ENCODE measurements at regions not wholly inside any gene's neighbourhood (a gene's known extent, or its start where the extent isn't known, plus 50 kb on each side); places are given as distances from the start of the nearest gene placed in this dataset.

DNA sequence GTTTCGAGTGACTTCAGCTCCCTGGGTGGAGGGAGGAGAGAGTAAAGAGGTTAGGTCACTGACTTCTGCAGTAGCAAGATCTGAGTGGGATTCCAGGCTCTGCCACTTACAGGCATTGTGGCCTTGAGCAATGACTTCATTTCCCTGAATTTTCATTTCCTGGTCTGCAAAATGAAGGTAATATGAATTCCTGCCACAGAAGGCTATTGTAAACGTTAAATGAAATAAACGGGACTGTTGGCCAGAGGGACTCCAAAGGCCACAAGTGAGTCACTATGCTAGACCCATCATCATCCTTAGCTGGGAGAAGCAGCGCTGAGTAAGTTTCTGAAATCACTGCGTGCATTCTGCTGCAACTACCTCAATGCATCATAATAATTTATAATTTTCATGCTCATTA is 807.8 kb downstream of the AACS start:
- no peak for DNase-seq (ENCODE audit: low read depth in 2 of 2)

GRCh38 chr12:125878483-125878882 is 813.2 kb downstream of the AACS start:
- no peak for DNase-seq (ENCODE audit: low read depth in 2 of 2)

GRCh38 chr12:125882141-125882540 is 816.9 kb downstream of the AACS start:
- DNase-seq (ENCODE audit: low read depth in 2 of 2), result no peak

GRCh38 chr12:125888921-125889320 is 823.7 kb downstream of the AACS start:
- DNase-seq (ENCODE audit: low read depth in 2 of 2), result no peak

DNA sequence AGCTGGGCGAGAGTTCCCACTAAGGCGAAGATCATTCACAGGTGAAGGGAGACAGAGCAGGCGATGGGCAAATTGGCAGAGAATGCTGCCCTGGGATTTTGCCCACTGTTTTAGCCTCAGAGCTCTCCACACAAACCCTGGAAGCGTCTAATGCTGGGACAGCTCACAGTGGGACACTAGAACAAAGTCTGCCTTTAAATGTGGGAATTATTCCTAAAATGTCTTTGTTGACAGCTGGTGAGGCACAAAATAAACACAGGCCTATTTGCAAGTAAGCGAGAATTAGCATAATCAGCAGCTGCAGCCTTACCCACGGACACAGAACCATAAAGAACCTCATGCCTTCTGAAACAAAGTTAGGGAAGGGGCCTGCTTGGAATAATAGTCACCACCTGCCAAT is 824.5 kb downstream of the AACS start:
- no peak for DNase-seq (ENCODE audit: low read depth in 2 of 2)

GRCh38 chr12:125890366-125890905 is 825.2 kb downstream of the AACS start:
- no peak for DNase-seq (ENCODE audit: low read depth in 2 of 2)

- no peak for DNase-seq (ENCODE audit: low read depth in 2 of 2)
Observed at GRCh38 chr12:125890971-125891370, 825.7 kb downstream of the AACS start.

GRCh38 chr12:125892276-125892675 is 827.0 kb downstream of the AACS start:
- no peak for DNase-seq (ENCODE audit: low read depth in 2 of 2)

- DNase-seq (ENCODE audit: low read depth in 2 of 2), result no peak
Observed at GRCh38 chr12:125902991-125903390, 837.8 kb downstream of the AACS start.

DNA sequence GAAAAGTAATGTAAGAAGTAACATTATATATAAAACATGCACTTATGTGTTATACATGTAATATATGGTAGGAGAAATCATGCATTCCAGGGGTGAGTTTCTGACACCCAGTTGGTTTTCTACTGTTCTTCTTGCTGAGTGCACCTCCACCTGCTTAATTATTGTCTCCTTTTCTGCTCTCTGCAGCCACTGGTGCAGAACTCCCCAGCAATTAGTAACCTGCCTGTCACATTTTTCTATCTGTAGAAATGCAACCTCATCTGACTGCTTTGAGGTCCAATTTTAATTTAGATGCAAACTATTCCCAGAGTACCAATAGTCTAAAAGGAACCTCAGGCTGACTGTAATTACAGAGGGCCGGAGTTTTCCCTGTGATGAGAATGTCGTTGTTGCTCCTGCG is 842.1 kb downstream of the AACS start:
- DNase-seq (ENCODE audit: low read depth in 2 of 2), result no peak

- DNase-seq (ENCODE audit: low read depth in 2 of 2), result no peak
Observed at GRCh38 chr12:125919856-125920470, 854.7 kb downstream of the AACS start.

GRCh38 chr12:125922330-125922729 is 857.1 kb downstream of the AACS start:
- no peak for DNase-seq (ENCODE audit: low read depth in 2 of 2)

DNA sequence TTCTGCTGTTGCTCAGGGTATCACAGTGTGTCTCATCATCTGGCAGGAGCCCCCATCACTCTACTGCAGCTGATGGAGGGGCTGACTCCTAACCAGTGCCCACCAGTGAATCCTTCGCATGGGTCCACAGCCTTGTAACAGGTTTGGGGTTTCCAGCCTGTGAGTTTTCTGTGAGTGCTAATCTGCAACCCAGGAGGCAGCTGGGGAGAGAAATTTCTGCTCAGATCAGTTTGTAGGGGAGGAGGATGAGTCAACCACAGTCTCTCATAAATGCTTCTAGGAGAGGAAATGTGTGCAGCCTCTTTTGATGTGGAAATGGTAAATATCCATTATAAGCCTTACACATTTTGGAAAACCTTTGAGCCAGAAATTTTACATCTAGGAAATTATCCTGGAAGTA is 871.3 kb downstream of the AACS start:
- no peak for DNase-seq (ENCODE audit: low read depth in 2 of 2)

DNA sequence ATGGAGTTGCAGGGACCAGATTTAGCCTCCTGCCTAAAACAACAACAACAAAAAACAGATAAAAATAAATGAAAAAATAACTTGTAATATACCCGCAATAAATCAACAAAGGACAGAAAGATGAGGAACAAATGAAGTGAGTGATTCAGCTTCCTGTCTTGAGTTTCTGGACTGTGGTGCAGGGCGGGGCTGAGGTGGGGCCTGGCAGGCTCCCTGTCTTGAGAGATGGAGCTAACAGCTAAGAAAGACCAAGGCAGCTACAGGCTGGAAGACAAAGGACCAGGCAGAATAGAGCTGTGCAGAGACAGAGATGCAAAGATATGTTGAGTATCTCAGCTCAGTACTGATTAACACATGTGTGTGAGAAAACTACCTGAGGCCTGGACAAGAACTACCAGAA is 879.2 kb downstream of the AACS start:
- DNase-seq (ENCODE audit: low read depth in 2 of 2), result no peak

DNA sequence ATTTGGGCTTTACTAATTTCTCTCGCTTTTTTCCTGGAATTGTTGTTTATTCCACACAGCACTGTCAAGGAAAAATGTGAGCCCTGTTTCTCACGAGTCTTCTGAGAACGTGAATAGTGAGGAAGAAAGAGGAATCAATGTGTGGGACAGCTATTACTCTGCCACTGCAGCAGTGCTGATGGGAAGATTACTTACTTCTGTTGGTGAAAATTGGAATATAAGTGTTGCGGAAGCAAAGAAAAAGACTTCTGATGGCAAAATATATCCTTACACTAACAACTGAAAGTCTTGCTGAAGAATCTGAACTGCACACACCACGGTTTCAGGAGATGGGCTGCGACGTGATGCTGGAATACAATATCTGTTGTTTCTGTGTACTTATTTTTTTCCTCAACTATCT is 884.2 kb downstream of the AACS start:
- no peak for DNase-seq (ENCODE audit: low read depth in 2 of 2)

DNA sequence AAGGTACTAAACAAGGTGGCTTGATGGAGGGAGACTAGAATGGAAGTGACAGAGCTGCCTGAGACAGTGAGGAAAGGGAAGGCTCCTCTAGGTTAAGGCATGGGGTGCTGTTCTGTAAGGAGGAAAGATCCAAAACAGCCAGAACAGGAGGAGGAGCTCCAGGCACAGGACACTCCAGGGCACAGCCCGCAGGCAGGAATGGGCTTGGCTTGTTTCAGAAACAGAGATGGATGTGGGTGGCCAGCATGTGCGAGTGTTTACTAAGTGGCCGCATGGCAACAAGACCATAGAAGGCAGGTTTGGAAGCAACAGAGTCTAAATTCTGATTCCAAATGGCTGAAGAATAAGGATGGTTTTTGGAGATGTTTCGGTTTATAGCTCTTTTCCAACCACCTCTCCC is 889.1 kb downstream of the AACS start:
- no peak for DNase-seq (ENCODE audit: low read depth in 2 of 2)

- no peak for DNase-seq (ENCODE audit: low read depth in 2 of 2)
Observed at GRCh38 chr12:125956186-125956585, 891.0 kb downstream of the AACS start.

DNA sequence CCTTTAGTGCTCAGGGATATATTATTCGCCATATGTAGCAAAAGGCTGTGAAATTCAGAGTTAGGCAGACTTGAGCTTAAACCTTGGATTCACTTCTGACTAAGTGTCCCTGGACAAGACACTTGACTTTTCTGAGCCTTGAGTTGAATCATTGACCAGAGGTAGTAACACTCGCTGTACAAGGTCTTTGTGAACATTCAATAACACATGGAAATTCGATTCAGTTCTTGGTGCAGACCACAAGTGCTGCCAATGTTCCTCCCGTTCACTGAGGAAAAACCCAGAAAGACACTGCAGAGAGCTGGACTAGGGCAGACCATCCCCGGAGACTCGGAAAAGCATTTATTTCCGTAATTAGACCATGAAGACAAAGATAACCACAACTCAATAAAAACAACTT is 901.4 kb downstream of the AACS start:
- no peak for DNase-seq (ENCODE audit: low read depth in 2 of 2)

DNA sequence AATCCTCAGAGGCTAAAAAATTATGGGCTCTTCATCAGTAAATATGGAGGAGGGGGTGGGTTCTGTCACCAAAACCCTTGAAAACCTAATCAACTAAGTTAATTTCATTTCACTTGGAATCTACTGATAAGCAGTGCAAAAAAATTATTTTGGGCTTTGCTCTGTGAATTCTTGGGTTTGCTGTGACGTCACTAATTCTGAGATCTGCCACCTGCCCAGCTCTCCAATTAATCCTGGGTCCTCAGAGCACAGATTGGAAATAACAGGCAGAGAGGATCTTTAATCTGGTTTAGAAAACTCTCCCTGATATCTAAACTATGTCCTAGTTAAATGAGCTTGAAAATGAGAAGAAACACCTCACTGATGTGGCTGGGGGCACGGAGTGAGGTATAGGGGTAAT is 903.2 kb downstream of the AACS start:
- no peak for DNase-seq (ENCODE audit: low read depth in 2 of 2)

GRCh38 chr12:125971981-125972380 is 906.7 kb downstream of the AACS start:
- no peak for DNase-seq (ENCODE audit: low read depth in 2 of 2)

GRCh38 chr12:125978286-125978685 is 913.1 kb downstream of the AACS start:
- DNase-seq (ENCODE audit: low read depth in 2 of 2), result no peak

DNA sequence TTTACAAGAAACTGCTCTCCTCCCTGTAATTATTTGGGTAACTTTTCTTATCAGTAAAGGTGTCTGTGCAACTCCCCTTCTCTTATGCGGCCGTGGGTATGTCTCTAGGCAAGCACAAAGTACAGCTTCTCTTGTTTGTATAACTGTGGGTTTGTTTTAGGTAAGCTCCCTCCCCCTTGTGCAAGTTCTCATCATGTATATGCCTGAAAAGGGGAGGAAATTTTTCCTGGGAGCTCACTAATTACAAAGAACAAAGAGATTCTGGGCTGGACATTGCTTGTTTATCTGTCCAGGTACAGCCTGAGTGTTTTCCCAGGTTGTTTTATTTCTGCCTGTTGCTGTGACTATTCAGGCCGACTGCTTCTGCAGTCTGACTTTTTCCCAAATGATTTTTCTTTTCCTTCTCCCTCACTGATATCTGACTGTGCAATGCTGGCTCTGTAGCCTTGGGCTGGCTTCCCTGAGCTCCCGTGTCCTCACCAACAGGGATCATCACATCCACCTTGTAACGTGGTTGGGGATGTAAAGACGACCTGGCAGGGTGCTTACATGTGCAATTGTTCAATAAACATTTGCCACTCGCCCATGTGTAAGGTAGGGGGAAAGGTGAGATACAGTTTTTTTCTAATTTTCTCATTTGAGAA is 916.5 kb downstream of the AACS start:
- no peak for DNase-seq (ENCODE audit: low read depth in 2 of 2)

- DNase-seq (ENCODE audit: low read depth in 2 of 2), result no peak
Observed at GRCh38 chr12:125983094-125983783, 918.0 kb downstream of the AACS start.
